ENCODE measurements at regions not wholly inside any gene's neighbourhood (a gene's known extent, or its start where the extent isn't known, plus 50 kb on each side); places are given as distances from the start of the nearest gene placed in this dataset.

- Histone ChIP-seq H3K27me3 (ENCODE audit: control insufficient read depth, insufficient read depth, low read length) (no peaks in the 10 kb centered on the region), H3K36me3 (ENCODE audit: insufficient read depth, low read length) (no peaks in the 10 kb centered on the region), H3K4me2 (ENCODE audit: low read length) (no peak overlapping the region), H3K9me3 (replicated peaks; ENCODE audit: low read length) (no peaks in the 10 kb centered on the region), H3K9ac (ENCODE audit: low read depth, low read length) (no peak overlapping the region), H3K4me1 (ENCODE audit: control insufficient read depth, insufficient read depth, low read length) (no peaks in the 10 kb centered on the region), H3K4me3 (ENCODE audit: low read length) (no peak overlapping the region)
These were observed 1060.4 kb downstream of the EFNB2 start for GRCh38 chr13:105474983-105475610.

- no peaks in the 10 kb centered on the region for H3K27me3 ChIP-seq (ENCODE audit: control insufficient read depth, insufficient read depth, low read length)
- no peak overlapping the region for H3K4me2 ChIP-seq (ENCODE audit: low read length)
- H3K4me1 ChIP-seq (ENCODE audit: control insufficient read depth, insufficient read depth, low read length), result no peaks in the 10 kb centered on the region
- H3K36me3 ChIP-seq (ENCODE audit: insufficient read depth, low read length), result no peaks in the 10 kb centered on the region
- H3K4me3 ChIP-seq (ENCODE audit: low read length), result no peak overlapping the region
- no peaks in the 10 kb centered on the region for H3K9me3 ChIP-seq (replicated peaks; ENCODE audit: low read length)
- no peak overlapping the region for H3K9ac ChIP-seq (ENCODE audit: low read depth, low read length)
These were observed 1063.8 kb downstream of the EFNB2 start for GRCh38 chr13:105471673-105472072.

GRCh38 chr13:105466376-105466775 is 1069.1 kb downstream of the EFNB2 start:
- Histone ChIP-seq H3K36me3 (ENCODE audit: insufficient read depth, low read length) (no peaks in the 10 kb centered on the region), H3K4me3 (ENCODE audit: low read length) (no peak overlapping the region), H3K4me2 (ENCODE audit: low read length) (no peak overlapping the region), H3K4me1 (ENCODE audit: control insufficient read depth, insufficient read depth, low read length) (no peaks in the 10 kb centered on the region), H3K9me3 (replicated peaks; ENCODE audit: low read length) (no peaks in the 10 kb centered on the region), H3K9ac (ENCODE audit: low read depth, low read length) (no peak overlapping the region), H3K27me3 (ENCODE audit: control insufficient read depth, insufficient read depth, low read length) (no peaks in the 10 kb centered on the region)

- Histone ChIP-seq H3K36me3 (ENCODE audit: insufficient read depth, low read length) (no peaks in the 10 kb centered on the region), H3K4me1 (ENCODE audit: control insufficient read depth, insufficient read depth, low read length) (no peaks in the 10 kb centered on the region), H3K27me3 (ENCODE audit: control insufficient read depth, insufficient read depth, low read length) (no peaks in the 10 kb centered on the region), H3K9me3 (replicated peaks; ENCODE audit: low read length) (no peaks in the 10 kb centered on the region), H3K4me2 (ENCODE audit: low read length) (no peak within 1 kb of the TSS), H3K9ac (ENCODE audit: low read depth, low read length) (no peak within 1 kb of the TSS), H3K4me3 (ENCODE audit: low read length) (no peak within 1 kb of the TSS)
These were observed 1069.7 kb downstream of the EFNB2 start, which contains the start of gene DAOA for GRCh38 chr13:105465745-105466144. DAOA (plus strand) TSS chr13:105466045.

- H3K9me3 ChIP-seq (replicated peaks; ENCODE audit: low read length), result no peaks in the 10 kb centered on the region
- H3K4me1 ChIP-seq (ENCODE audit: control insufficient read depth, insufficient read depth, low read length), result no peaks in the 10 kb centered on the region
- no peak overlapping the region for H3K4me2 ChIP-seq (ENCODE audit: low read length)
- H3K4me3 ChIP-seq (ENCODE audit: low read length), result no peak overlapping the region
- no peak overlapping the region for H3K9ac ChIP-seq (ENCODE audit: low read depth, low read length)
- no peaks in the 10 kb centered on the region for H3K27me3 ChIP-seq (ENCODE audit: control insufficient read depth, insufficient read depth, low read length)
- H3K36me3 ChIP-seq (ENCODE audit: insufficient read depth, low read length), result no peaks in the 10 kb centered on the region
These were observed 1070.2 kb downstream of the EFNB2 start for GRCh38 chr13:105465251-105465650.

- no peak overlapping the region for H3K4me3 ChIP-seq (ENCODE audit: low read length)
These were observed 1071.2 kb downstream of the EFNB2 start for GRCh38 chr13:105464249-105464648.

GRCh38 chr13:105463011-105463501 is 1072.4 kb downstream of the EFNB2 start:
- Histone ChIP-seq H3K27me3 (ENCODE audit: control insufficient read depth, insufficient read depth, low read length) (no peaks in the 10 kb centered on the region), H3K4me2 (ENCODE audit: low read length) (no peak overlapping the region), H3K9ac (ENCODE audit: low read depth, low read length) (no peak overlapping the region)

More at GRCh38 chr13:105464249-105464648, 1071.2 kb downstream of the EFNB2 start:
- H3K4me1 ChIP-seq (ENCODE audit: control insufficient read depth, insufficient read depth, low read length), result no peaks in the 10 kb centered on the region
- no peaks in the 10 kb centered on the region for H3K9me3 ChIP-seq (replicated peaks; ENCODE audit: low read length)
- H3K27me3 ChIP-seq (ENCODE audit: control insufficient read depth, insufficient read depth, low read length), result no peaks in the 10 kb centered on the region
- H3K36me3 ChIP-seq (ENCODE audit: insufficient read depth, low read length), result no peaks in the 10 kb centered on the region
- H3K9ac ChIP-seq (ENCODE audit: low read depth, low read length), result no peak overlapping the region
- H3K4me2 ChIP-seq (ENCODE audit: low read length), result no peak overlapping the region

GRCh38 chr13:105462098-105462497 is 1073.4 kb downstream of the EFNB2 start:
- H3K9ac ChIP-seq (ENCODE audit: low read depth, low read length), result no peak overlapping the region
- H3K9me3 ChIP-seq (replicated peaks; ENCODE audit: low read length), result no peaks in the 10 kb centered on the region
- no peak overlapping the region for H3K4me2 ChIP-seq (ENCODE audit: low read length)

More at GRCh38 chr13:105463011-105463501, 1072.4 kb downstream of the EFNB2 start:
- no peaks in the 10 kb centered on the region for H3K36me3 ChIP-seq (ENCODE audit: insufficient read depth, low read length)
- no peak overlapping the region for H3K4me3 ChIP-seq (ENCODE audit: low read length)
- H3K9me3 ChIP-seq (replicated peaks; ENCODE audit: low read length), result no peaks in the 10 kb centered on the region
- H3K4me1 ChIP-seq (ENCODE audit: control insufficient read depth, insufficient read depth, low read length), result no peaks in the 10 kb centered on the region

GRCh38 chr13:105452895-105453294 is 1082.6 kb downstream of the EFNB2 start:
- Histone ChIP-seq H3K9me3 (replicated peaks; ENCODE audit: low read length) (no peaks in the 10 kb centered on the region), H3K27me3 (ENCODE audit: control insufficient read depth, insufficient read depth, low read length) (no peaks in the 10 kb centered on the region), H3K4me3 (ENCODE audit: low read length) (no peak overlapping the region), H3K9ac (ENCODE audit: low read depth, low read length) (no peak overlapping the region), H3K36me3 (ENCODE audit: insufficient read depth, low read length) (no peaks in the 10 kb centered on the region), H3K4me2 (ENCODE audit: low read length) (no peak overlapping the region), H3K4me1 (ENCODE audit: control insufficient read depth, insufficient read depth, low read length) (no peaks in the 10 kb centered on the region)

More at GRCh38 chr13:105462098-105462497, 1073.4 kb downstream of the EFNB2 start:
- Histone ChIP-seq H3K4me3 (ENCODE audit: low read length) (no peak overlapping the region), H3K36me3 (ENCODE audit: insufficient read depth, low read length) (no peaks in the 10 kb centered on the region), H3K4me1 (ENCODE audit: control insufficient read depth, insufficient read depth, low read length) (no peaks in the 10 kb centered on the region), H3K27me3 (ENCODE audit: control insufficient read depth, insufficient read depth, low read length) (no peaks in the 10 kb centered on the region)

GRCh38 chr13:105450784-105451183 is 1084.7 kb downstream of the EFNB2 start:
- Histone ChIP-seq H3K4me3 (ENCODE audit: low read length) (no peak overlapping the region), H3K36me3 (ENCODE audit: insufficient read depth, low read length) (no peaks in the 10 kb centered on the region), H3K9me3 (replicated peaks; ENCODE audit: low read length) (no peaks in the 10 kb centered on the region), H3K27me3 (ENCODE audit: control insufficient read depth, insufficient read depth, low read length) (no peaks in the 10 kb centered on the region), H3K9ac (ENCODE audit: low read depth, low read length) (no peak overlapping the region), H3K4me1 (ENCODE audit: control insufficient read depth, insufficient read depth, low read length) (no peaks in the 10 kb centered on the region), H3K4me2 (ENCODE audit: low read length) (no peak overlapping the region)

GRCh38 chr13:105448811-105449210 is 1086.7 kb downstream of the EFNB2 start:
- Histone ChIP-seq H3K4me3 (ENCODE audit: low read length) (no peak overlapping the region), H3K9ac (ENCODE audit: low read depth, low read length) (no peak overlapping the region), H3K36me3 (ENCODE audit: insufficient read depth, low read length) (no peaks in the 10 kb centered on the region), H3K27me3 (ENCODE audit: control insufficient read depth, insufficient read depth, low read length) (no peaks in the 10 kb centered on the region), H3K9me3 (replicated peaks; ENCODE audit: low read length) (no peaks in the 10 kb centered on the region), H3K4me2 (ENCODE audit: low read length) (no peak overlapping the region), H3K4me1 (ENCODE audit: control insufficient read depth, insufficient read depth, low read length) (no peaks in the 10 kb centered on the region)

GRCh38 chr13:105446197-105446596 is 1089.3 kb downstream of the EFNB2 start:
- Histone ChIP-seq H3K4me2 (ENCODE audit: low read length) (no peak overlapping the region), H3K9me3 (replicated peaks; ENCODE audit: low read length) (no peaks in the 10 kb centered on the region), H3K4me3 (ENCODE audit: low read length) (no peak overlapping the region), H3K27me3 (ENCODE audit: control insufficient read depth, insufficient read depth, low read length) (no peaks in the 10 kb centered on the region), H3K4me1 (ENCODE audit: control insufficient read depth, insufficient read depth, low read length) (peaks cover 21% of the 10 kb centered on the region), H3K36me3 (ENCODE audit: insufficient read depth, low read length) (no peaks in the 10 kb centered on the region), H3K9ac (ENCODE audit: low read depth, low read length) (no peak overlapping the region)

Data from skeletal muscle satellite cell (primary cell).